Neutrophil (primary cell): ENCODE measurements at regions not wholly inside any gene's neighbourhood (a gene's known extent, or its start where the extent isn't known, plus 50 kb on each side); places are given as distances from the start of the nearest gene placed in this dataset.
"Not testable (repeated sequence)": the region's sequence is repeated elsewhere in the genome, so short reads cannot be mapped to it uniquely, and the experiment has no call there.

Experiments used
- H3K27ac ChIP-seq: fragments of 200-600 bp; sonication (generic); 2 replicates; pipeline ENCODE4 v1.5.1; 2016; ENCODE audit warnings: mild to moderate bottlenecking, moderate library complexity
- H3K27me3 ChIP-seq: fragments of 200-600 bp; sonication (generic); 2 replicates; pipeline ENCODE4 v1.6.0; 2016; ENCODE audit warnings: mild to moderate bottlenecking
- H3K36me3 ChIP-seq: fragments of 200-600 bp; sonication (generic); 2 replicates; pipeline ENCODE4 v1.5.1; 2017
- H3K4me1 ChIP-seq, 2 experiments: fragments of 200-600 bp in 1 of 2; sonication (generic) in 1 of 2; 1 replicate in 1 of 2; 2 replicates in 1 of 2; pipeline versions ENCODE4 v1.5.1 to v1.6.1; 2013 to 2016; ENCODE audit warnings: low read depth in 1 of 2, low read length in 1 of 2, mild to moderate bottlenecking in 1 of 2, moderate library complexity in 1 of 2; ENCODE audit not compliant: control insufficient read depth in 1 of 2, insufficient read depth in 1 of 2
- H3K4me3 ChIP-seq, 2 experiments: fragments of 200-600 bp in 1 of 2; sonication (generic) in 1 of 2; 1 replicate in 1 of 2; 2 replicates in 1 of 2; pipeline ENCODE4 v1.5.1; 2013 to 2016; ENCODE audit warnings: low read depth in 1 of 2, low read length in 1 of 2, mild to moderate bottlenecking in 1 of 2, moderate library complexity in 1 of 2
- H3K9me3 ChIP-seq: fragments of 200-600 bp; sonication (generic); 2 replicates; pipeline ENCODE4 v1.5.1; 2016
- TF ChIP-seq, protein P1 (sequence below): fragments of 200-600 bp; sonication (generic); IDR thresholded peaks from 2 replicates; pipeline ENCODE4 v1.5.1; 2016; ENCODE audit warnings: antibody characterized with exemption

DNA sequence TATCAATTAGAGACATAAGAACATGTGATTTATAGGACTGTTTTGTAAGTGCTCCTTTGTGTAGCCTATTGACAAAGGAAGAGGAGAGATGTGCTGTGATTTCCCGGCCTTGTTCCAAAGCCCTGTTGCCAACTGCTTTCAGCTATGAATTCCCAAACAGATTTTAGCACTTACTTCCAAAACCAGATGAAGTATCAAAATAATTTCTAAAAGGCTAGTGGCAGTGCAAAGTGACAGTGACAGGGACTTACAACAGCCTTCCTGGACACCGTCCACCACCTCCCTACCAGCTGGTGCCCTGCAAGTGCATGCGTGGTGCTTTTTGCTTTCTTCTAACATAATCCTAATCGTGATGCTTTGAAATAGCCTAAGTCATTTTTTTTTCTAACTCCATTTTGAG lies 254.1 kb upstream of the ACTBL2 start:
- Histone ChIP-seq H3K4me3 (no peak overlapping the region), H3K27ac (no peak overlapping the region), H3K27me3 (no peaks in the 10 kb centered on the region), H3K4me1 (no peaks in the 10 kb centered on the region), H3K36me3 (no peaks in the 10 kb centered on the region), H3K9me3 (no peaks in the 10 kb centered on the region)
- TF ChIP-seq, protein P1, sequence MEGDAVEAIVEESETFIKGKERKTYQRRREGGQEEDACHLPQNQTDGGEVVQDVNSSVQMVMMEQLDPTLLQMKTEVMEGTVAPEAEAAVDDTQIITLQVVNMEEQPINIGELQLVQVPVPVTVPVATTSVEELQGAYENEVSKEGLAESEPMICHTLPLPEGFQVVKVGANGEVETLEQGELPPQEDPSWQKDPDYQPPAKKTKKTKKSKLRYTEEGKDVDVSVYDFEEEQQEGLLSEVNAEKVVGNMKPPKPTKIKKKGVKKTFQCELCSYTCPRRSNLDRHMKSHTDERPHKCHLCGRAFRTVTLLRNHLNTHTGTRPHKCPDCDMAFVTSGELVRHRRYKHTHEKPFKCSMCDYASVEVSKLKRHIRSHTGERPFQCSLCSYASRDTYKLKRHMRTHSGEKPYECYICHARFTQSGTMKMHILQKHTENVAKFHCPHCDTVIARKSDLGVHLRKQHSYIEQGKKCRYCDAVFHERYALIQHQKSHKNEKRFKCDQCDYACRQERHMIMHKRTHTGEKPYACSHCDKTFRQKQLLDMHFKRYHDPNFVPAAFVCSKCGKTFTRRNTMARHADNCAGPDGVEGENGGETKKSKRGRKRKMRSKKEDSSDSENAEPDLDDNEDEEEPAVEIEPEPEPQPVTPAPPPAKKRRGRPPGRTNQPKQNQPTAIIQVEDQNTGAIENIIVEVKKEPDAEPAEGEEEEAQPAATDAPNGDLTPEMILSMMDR: no peak

DNA sequence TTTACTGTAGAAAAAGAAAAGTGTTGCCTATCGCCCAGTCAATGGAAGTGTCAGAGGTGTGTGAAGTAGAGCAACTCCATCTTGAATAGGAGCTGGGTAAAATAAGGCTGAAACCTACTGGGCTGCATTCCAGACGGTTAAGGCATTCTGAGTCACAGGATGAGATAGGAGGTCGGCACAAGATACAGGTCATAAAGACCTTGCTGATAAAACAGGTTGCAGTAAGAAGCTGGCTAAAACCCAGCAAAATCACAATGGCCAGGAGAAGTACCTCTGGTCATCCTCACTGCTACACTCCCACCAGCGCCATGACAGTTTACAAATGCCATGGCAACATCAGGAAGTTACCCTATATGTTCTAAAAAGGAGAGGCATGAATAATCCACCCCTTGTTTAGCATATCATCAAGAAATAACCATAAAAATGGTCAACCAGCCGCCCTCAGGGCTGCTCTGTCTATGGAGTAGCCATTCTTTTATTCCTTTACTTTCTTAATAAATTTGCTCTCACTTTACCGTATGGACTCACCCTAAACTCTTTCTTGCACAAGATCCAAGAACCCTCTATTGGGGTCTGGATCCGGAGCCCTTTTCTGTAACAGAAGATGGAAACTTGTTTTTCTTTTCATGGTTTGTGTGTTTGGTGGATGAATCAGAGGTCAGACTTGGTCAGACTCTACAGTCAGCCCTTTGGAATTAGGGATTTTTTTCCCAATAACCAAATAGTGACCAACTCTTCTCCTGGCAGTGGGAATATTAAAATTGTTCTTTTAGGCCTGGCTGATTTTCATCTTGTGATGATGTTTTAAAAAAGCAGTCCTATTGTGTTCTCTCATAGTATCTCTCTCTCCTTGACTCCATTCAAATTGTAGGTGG lies 252.9 kb upstream of the ACTBL2 start:
- H3K27ac ChIP-seq, H3K4me3 ChIP-seq, H3K36me3 ChIP-seq, H3K27me3 ChIP-seq, H3K4me1 ChIP-seq, H3K9me3 ChIP-seq: not testable (repeated sequence)

DNA sequence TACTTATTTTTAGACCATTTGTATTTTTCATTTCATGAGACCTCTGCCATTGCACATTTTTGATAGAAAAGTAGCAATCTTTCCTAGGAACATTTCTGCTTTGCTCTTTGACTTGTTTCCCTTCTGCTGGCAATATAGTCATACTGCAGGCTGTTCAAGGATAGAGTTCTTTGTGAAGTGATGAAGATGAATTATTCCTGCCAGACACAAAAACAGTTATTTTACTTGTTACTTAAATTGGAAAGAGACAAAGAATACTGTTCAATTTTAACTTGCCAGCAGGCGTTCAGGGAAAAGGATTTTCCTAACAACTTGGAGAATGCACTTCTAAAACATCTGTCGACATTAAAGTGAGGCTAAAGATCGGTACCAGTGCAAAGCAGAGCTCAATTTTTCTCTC lies 251.7 kb upstream of the ACTBL2 start:
- no peaks in the 10 kb centered on the region for H3K27me3 ChIP-seq
- TF ChIP-seq, protein P1: no peak

DNA sequence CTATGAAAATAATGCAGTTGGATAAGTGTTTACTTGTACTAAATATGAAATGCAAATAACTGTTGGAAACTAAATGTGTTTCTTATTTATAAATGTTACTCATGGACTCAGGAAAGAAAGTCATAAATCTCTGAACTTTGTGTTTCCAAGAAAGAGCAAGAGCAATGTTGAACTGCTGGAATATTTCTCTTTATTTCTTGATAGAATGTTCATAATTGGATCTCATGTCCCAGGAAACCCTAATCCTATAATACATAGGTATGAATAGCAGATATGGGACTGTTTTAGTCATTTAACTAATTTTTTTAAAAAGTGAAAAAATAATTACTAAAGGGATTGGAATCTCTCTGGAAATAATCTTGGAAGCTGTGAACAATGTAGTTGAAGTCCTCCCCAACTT lies 245.0 kb upstream of the ACTBL2 start:
- H3K27me3 ChIP-seq: no peaks in the 10 kb centered on the region
- TF ChIP-seq, protein P1: no peak
- H3K36me3 ChIP-seq: no peaks in the 10 kb centered on the region
- no peak overlapping the region for H3K4me3 ChIP-seq
- H3K4me1 ChIP-seq: no peaks in the 10 kb centered on the region
- no peak overlapping the region for H3K27ac ChIP-seq
- no peaks in the 10 kb centered on the region for H3K9me3 ChIP-seq

More for the DNA sequence above, 251.7 kb upstream of the ACTBL2 start:
- Histone ChIP-seq H3K9me3 (no peaks in the 10 kb centered on the region), H3K27ac (no peak overlapping the region), H3K4me3 (no peak overlapping the region), H3K36me3 (no peaks in the 10 kb centered on the region), H3K4me1 (no peaks in the 10 kb centered on the region)

DNA sequence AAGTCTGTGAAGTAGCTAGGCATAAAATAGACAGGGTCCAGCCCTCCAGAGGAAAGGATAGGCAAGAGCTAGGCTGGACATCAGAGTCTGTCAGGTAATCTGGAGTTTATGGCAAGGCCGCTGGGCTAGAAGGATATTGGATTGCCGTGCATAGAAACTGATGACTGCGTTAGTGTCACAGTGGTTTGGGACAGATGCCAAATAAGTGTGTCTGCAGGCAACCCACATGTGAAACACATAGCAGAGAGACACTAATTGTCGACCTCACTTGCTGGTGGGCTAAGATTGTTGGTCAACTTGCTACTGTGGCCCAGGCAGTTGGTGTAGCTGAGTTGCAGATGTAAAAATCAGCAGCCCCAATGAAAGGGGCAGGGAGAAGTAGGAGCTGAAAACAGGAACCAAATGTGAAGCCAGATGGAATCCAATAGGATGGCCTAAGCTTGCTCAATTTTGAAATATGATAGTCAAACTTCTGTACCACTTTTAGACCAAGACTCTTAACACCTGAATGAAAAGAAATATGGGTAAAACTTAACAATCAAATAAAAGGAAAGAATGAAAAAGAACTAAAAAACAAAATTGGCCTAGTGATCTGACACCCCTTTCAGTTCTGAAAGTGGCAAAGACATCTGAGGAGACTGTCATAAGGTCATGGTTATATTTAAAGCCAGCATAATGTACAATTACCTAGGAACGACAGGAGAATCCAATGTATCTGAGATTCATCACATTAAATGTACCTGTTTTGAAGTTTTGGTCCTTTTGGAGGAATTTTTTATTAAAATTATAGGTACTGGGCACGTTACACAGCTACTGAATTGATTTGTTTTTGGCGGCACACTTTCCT lies 243.3 kb upstream of the ACTBL2 start:
- Histone ChIP-seq H3K4me1 (no peaks in the 10 kb centered on the region), H3K36me3 (no peaks in the 10 kb centered on the region), H3K9me3 (no peaks in the 10 kb centered on the region), H3K27me3 (no peaks in the 10 kb centered on the region), H3K4me3 (no peak overlapping the region), H3K27ac (no peak overlapping the region)
- TF ChIP-seq, protein P1: no peak

DNA sequence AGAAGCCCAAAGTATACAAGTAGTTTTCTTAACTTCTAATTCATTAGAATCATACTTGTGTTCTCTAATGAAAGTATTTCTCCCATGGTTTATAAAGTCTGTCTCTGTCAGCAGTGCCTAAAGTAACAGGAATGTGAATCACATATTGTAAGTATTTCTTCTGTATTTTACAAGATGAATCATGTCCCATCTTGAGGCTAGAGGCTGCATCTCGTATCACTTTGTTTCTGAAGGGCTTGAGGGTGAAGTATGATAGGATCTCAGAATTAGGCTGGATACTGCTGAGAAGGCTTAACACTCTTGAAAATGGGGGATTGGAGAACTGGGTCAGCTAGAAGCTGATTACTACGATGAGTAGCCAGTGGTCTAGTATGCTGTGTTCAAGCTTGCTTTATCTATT lies 242.2 kb upstream of the ACTBL2 start:
- Histone ChIP-seq H3K9me3 (no peaks in the 10 kb centered on the region), H3K4me3 (no peak overlapping the region), H3K27ac (no peak overlapping the region), H3K27me3 (no peaks in the 10 kb centered on the region), H3K4me1 (no peaks in the 10 kb centered on the region), H3K36me3 (no peaks in the 10 kb centered on the region)
- TF ChIP-seq, protein P1: no peak
